ENCODE measurements at regions not wholly inside any gene's neighbourhood (a gene's known extent, or its start where the extent isn't known, plus 50 kb on each side); places are given as distances from the start of the nearest gene placed in this dataset.

DNA sequence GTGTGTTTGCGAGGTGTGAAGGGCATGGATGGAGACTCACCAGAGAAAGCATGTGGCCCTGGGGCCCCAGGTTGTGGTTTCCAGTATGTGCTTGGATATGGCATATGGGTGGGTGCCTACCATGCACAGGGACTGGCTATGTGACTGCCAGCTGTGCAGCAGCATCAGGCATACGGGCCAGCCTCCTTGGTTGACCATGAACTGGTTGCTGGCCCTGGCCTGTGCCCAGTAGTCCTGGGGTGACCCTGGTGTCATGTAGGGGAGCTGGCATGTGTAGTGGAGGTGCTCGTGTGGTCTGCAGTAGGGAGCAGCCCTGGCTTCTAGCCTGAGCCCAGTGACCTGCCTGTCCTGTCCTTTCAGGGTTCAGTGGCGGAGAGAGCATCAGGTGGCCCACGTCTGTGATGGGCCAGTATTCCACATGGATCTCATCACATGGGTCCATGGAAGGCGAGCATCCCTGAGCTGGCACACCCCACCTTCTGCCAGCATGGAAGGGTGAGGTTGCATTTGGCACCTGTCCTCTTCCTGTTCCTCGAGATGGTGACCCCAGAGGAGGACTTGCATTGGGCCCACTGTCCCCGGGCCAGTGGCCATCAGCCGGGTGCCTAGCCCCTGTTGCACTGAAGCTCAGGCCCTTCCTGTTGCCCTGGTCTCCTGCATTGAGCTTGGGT is 228.9 kb downstream of the SNRPN start:
- TF ChIP-seq, protein P1, sequence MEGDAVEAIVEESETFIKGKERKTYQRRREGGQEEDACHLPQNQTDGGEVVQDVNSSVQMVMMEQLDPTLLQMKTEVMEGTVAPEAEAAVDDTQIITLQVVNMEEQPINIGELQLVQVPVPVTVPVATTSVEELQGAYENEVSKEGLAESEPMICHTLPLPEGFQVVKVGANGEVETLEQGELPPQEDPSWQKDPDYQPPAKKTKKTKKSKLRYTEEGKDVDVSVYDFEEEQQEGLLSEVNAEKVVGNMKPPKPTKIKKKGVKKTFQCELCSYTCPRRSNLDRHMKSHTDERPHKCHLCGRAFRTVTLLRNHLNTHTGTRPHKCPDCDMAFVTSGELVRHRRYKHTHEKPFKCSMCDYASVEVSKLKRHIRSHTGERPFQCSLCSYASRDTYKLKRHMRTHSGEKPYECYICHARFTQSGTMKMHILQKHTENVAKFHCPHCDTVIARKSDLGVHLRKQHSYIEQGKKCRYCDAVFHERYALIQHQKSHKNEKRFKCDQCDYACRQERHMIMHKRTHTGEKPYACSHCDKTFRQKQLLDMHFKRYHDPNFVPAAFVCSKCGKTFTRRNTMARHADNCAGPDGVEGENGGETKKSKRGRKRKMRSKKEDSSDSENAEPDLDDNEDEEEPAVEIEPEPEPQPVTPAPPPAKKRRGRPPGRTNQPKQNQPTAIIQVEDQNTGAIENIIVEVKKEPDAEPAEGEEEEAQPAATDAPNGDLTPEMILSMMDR (IDR thresholded peaks at IDR 0.05): no peak
- TF ChIP-seq POLR2A (IDR thresholded peaks at IDR 0.05) (no peak), POLR2AphosphoS5 (IDR thresholded peaks at IDR 0.05; ENCODE audit: insufficient read depth in 1 of 2, low read depth in 1 of 2) (no peak)

All from vagina (tissue), 2 donors.